Panc1 (cell line): ENCODE measurements at regions not wholly inside any gene's neighbourhood (a gene's known extent, or its start where the extent isn't known, plus 50 kb on each side); places are given as distances from the start of the nearest gene placed in this dataset.
"Not testable (repeated sequence)": the region's sequence is repeated elsewhere in the genome, so short reads cannot be mapped to it uniquely, and the experiment has no call there.

Source experiments
- POLR2AphosphoS5 ChIP-seq: IDR thresholded peaks from 2 replicates; pipeline ENCODE4 v1.6.1; 2012; ENCODE audit warnings: mild to moderate bottlenecking, low read depth, low read length, moderate library complexity
- SIN3A ChIP-seq: IDR thresholded peaks from 2 replicates; pipeline ENCODE4 v1.6.1; 2012; ENCODE audit warnings: low read depth, mild to moderate bottlenecking, low read length, moderate library complexity, borderline replicate concordance; ENCODE audit not compliant: insufficient read depth
- TCF7L2 ChIP-seq: IDR thresholded peaks from 2 replicates; pipeline ENCODE4 v1.6.1; 2011; ENCODE audit warnings: mild to moderate bottlenecking, low read depth, low read length, inconsistent platforms
- TF ChIP-seq, protein P1 (sequence below): fragments of 450-650 bp; IDR thresholded peaks from 2 replicates; pipeline ENCODE4 v1.5.1; 2017; ENCODE audit warnings: mild to moderate bottlenecking
- TF ChIP-seq, protein P2 (sequence below), 2 experiments: IDR thresholded peaks; 2 replicates each; pipeline ENCODE4 v1.6.1; 2011 to 2012; ENCODE audit warnings: low read depth in 2 of 2, control low read depth in 1 of 2, low read length in 1 of 2, mild to moderate bottlenecking in 1 of 2, moderate library complexity in 1 of 2; ENCODE audit not compliant: insufficient read depth in 1 of 2

DNA sequence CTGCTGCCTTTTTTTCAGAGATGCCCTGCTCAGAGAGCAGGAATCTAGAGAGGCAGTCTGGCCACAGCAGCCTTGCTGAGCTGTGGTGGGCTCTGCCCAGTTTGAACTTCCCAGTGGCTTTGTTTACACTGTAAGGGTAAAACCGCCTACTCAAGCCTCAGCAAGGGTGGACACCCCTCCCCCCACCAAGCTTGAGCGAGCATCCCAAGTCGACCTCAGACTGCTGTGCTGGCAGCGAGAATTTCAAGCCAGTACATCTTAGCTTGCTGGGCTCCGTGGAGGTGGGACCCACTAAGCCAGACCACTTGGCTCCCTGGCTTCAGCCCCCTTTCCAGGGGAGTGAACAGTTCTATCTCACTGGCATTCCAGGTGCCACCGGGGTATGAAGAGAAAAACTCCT lies 298.8 kb upstream of the LRRC3B start:
- TF ChIP-seq, protein P1, sequence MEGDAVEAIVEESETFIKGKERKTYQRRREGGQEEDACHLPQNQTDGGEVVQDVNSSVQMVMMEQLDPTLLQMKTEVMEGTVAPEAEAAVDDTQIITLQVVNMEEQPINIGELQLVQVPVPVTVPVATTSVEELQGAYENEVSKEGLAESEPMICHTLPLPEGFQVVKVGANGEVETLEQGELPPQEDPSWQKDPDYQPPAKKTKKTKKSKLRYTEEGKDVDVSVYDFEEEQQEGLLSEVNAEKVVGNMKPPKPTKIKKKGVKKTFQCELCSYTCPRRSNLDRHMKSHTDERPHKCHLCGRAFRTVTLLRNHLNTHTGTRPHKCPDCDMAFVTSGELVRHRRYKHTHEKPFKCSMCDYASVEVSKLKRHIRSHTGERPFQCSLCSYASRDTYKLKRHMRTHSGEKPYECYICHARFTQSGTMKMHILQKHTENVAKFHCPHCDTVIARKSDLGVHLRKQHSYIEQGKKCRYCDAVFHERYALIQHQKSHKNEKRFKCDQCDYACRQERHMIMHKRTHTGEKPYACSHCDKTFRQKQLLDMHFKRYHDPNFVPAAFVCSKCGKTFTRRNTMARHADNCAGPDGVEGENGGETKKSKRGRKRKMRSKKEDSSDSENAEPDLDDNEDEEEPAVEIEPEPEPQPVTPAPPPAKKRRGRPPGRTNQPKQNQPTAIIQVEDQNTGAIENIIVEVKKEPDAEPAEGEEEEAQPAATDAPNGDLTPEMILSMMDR = not testable (repeated sequence)
- TF ChIP-seq POLR2AphosphoS5, TCF7L2, SIN3A: not testable (repeated sequence)
- TF ChIP-seq, protein P2, sequence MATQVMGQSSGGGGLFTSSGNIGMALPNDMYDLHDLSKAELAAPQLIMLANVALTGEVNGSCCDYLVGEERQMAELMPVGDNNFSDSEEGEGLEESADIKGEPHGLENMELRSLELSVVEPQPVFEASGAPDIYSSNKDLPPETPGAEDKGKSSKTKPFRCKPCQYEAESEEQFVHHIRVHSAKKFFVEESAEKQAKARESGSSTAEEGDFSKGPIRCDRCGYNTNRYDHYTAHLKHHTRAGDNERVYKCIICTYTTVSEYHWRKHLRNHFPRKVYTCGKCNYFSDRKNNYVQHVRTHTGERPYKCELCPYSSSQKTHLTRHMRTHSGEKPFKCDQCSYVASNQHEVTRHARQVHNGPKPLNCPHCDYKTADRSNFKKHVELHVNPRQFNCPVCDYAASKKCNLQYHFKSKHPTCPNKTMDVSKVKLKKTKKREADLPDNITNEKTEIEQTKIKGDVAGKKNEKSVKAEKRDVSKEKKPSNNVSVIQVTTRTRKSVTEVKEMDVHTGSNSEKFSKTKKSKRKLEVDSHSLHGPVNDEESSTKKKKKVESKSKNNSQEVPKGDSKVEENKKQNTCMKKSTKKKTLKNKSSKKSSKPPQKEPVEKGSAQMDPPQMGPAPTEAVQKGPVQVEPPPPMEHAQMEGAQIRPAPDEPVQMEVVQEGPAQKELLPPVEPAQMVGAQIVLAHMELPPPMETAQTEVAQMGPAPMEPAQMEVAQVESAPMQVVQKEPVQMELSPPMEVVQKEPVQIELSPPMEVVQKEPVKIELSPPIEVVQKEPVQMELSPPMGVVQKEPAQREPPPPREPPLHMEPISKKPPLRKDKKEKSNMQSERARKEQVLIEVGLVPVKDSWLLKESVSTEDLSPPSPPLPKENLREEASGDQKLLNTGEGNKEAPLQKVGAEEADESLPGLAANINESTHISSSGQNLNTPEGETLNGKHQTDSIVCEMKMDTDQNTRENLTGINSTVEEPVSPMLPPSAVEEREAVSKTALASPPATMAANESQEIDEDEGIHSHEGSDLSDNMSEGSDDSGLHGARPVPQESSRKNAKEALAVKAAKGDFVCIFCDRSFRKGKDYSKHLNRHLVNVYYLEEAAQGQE (IDR thresholded peaks at IDR 0.05; ENCODE audit: insufficient read depth in 1 of 2, low read depth in 2 of 2, low read length in 1 of 2) = not testable (repeated sequence)
